NCI-H2081 (cell line): ENCODE measurements at regions not wholly inside any gene's neighbourhood (a gene's known extent, or its start where the extent isn't known, plus 50 kb on each side); places are given as distances from the start of the nearest gene placed in this dataset.
A peak's percentile ranks its signal among the peaks of the same experiment; 100 is the strongest.

Experiments
- DNase-seq, 2 experiments: peaks; one replicate each; lab custom pipeline; 2025; lab: John Stamatoyannopoulos, UW

- no peak for DNase-seq
These were observed 168.8 kb upstream of the FRG1 start for GRCh38 chr4:189771696-189772361.

GRCh38 chr4:189773909-189774308 is 166.8 kb upstream of the FRG1 start:
- DNase-seq: no peak

DNA sequence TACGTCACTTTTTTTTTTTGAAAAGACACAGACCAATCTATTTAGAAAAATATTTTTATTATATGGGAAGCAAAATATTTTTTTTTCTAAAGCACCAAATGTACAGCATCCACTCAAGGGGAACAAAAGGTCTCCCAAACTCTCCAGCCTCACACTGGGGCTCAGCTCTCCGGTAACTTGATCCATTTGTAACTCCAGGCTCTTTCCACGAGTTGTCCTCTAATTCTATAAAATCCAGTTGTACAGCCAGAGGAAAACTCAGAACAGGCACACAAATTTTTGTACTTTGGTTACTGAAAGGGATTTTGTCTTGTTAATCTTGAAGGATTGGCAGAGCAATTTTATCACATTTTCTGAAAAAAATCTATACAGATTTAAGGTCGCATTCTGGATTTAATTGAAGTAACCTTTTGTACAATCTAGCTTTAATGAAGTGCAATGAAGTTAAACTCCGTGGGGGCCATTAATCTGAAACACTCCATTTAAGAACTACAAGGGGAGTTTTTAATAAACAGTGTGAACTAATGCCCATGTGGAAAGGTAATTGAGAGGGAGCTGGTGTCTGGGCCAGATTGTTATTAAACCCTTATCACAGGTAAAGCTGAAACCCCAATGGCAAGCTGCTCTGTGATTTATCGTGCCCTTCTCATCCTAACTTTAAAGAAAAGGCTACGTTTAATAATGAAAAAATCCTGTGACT is 161.2 kb upstream of the FRG1 start:
- no peak for DNase-seq

DNA sequence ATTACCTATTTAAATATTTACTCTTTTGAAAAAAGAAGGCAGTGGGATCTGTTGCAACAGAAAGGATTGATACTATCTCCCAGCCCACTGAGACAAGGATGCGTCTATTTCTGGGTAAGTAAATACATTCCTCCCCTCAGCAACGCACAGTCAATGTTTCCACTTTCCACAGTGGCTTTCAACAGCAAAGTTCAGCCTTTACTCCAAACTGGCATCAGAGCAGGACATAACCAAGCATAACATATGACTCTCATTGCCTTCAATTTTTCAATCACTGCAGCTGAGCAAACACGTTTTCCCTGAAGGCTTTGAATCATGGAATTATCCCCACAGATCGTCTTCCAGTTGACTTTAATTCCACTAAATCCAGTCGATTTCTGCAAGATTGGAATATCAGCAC is 160.3 kb upstream of the FRG1 start:
- DNase-seq: peak in 1 of 2 experiments; percentile 62

GRCh38 chr4:189784651-189785050 is 156.0 kb upstream of the FRG1 start:
- DNase-seq: no peak

- no peak for DNase-seq
These were observed 155.4 kb upstream of the FRG1 start for GRCh38 chr4:189785257-189785656.

DNA sequence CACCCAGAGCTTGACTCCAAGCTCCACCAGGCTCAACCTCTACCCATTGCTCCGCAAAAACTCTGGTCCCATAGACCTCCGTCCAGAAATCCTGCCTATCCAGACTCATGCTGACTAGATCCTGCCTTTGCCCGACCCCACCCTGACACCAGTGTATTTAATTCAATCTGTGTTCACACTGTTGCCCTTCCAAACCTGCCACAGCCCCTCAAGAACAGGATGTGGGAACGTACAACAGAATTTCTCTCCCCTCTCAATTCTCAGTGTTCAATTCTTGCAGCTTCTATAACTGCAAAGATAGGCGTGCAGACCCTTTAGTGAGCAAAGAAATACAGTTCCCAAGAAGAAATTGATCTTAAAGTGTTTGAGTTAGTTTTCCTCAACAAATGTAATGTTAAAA is 154.2 kb upstream of the FRG1 start:
- DNase-seq: no peak

GRCh38 chr4:189787216-189788031 is 153.2 kb upstream of the FRG1 start:
- no peak for DNase-seq

- DNase-seq: peak; percentile 68 to 78
These were observed 147.6 kb upstream of the FRG1 start for GRCh38 chr4:189792924-189793618.

GRCh38 chr4:189800545-189801088 is 140.1 kb upstream of the FRG1 start:
- no peak for DNase-seq

GRCh38 chr4:189802884-189803283 is 137.8 kb upstream of the FRG1 start:
- DNase-seq: no peak

GRCh38 chr4:189804894-189805293 is 135.8 kb upstream of the FRG1 start:
- DNase-seq: no peak

DNA sequence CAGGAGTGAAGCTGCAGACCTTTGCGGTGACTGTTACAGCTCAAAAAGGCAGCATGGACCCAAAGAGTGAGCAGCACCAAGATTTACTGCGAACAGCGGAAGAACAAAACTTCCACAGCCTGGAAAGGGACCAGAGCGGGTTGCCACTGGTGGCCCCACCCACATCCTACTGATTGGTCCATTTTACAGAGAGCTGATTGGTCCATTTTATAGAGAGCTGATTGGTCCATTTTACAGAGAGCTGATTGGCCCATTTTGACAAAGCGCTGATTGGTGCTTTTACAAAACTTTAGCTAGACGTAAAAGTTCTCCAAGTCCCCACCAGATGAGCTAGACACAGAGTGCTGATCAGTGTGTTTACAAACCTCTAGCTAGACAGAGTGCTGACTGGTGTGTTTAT is 134.2 kb upstream of the FRG1 start:
- DNase-seq: no peak

DNA sequence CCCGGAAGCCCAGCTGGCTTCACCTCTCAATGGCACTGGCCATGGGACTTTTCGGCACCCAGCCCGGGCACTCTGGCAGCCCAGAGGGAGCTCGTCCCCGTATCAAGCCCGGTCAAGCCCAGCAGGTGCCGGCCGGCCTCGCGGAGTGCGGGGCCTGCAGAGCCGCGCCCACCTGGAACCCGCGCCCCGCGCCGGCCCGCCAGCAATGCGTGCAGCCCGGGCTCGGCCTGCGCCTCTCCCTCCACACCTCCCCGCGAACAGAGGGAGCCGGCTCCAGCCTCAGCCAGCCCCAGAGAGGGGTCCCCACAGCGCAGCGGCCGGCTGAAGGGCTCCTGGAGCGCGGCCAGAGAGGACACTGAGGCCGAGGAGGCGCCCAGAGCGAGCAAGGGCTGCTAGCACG is 133.6 kb upstream of the FRG1 start:
- DNase-seq: no peak

DNA sequence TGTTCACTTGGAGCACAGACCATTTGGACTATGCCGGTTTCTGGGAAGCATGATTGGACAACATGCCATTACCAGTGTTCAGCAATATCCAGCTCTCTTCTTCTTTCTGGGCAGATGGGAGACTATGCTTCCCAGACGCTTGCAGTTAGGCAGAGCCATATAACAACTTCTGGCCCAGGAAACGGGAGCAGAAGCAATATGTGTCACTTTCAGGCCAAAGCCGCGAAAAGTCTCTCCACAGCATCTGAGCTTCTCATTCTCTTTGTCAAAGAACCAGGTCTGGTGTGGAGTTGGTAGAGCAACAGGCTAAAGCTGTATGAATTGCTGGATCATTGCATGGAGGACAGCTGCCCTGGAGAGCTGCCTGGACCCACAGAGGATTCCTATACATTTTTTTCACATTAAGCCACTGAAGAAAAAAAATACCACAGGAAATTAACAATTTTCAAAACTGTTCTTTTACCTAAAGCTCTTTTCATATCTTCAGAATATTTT is 131.4 kb upstream of the FRG1 start:
- no peak for DNase-seq

DNA sequence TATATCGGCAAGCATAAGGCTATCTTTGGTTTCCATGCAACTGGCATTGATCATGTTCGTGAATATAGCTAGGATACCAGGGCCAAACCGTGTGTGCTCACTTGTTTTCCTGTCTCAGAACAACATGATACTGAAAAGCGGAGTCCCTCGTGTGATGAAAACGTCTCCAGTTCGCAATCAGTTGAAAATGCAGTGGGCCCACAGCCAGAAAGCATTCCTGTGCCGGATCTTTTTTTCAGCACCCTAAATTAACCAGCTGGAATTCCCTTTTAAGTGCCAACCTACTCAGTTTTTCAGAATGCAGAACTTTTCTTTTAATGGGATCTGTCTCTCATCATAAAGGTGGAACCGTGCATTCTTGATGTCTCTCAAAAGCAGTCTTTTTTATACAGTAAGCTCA is 130.8 kb upstream of the FRG1 start:
- no peak for DNase-seq

DNA sequence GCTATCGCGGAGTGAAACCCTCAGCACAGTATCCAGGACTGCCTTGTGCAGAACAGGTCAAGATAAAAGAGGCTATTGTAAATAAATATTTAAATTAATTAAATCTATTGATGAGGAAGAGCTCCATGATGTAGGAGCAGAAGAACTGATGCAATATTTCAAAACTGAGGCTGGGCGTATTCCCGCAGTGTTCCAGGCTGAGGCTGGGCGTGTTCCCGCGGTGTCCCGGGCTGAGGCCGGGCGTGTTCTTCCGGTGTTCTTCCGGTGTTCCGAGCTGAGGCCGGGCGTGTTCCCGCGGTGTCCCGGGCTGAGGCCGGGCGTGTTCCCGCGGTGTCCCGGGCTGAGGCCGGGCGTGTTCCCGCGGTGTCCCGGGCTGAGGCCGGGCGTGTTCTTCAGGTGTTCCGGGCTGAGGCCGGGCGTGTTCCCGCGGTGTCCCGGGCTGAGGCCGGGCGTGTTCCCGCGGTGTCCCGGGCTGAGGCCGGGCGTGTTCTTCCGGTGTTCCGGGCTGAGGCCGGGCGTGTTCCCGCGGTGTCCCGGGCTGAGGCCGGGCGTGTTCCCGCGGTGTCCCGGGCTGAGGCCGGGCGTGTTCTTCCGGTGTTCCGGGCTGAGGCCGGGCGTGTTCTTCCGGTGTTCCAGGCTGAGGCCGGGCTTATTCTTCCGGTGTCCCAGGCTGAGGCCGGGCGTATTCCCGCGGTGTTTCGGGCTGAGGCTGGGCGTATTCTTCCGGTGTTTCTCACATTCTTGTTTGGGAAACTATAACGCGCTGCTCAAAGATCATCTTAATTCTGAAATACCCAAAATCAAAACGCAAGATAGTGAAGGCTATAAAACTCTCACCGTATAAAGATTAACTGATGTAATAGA is 130.1 kb upstream of the FRG1 start:
- peak in 1 of 2 experiments; percentile 9 for DNase-seq

DNA sequence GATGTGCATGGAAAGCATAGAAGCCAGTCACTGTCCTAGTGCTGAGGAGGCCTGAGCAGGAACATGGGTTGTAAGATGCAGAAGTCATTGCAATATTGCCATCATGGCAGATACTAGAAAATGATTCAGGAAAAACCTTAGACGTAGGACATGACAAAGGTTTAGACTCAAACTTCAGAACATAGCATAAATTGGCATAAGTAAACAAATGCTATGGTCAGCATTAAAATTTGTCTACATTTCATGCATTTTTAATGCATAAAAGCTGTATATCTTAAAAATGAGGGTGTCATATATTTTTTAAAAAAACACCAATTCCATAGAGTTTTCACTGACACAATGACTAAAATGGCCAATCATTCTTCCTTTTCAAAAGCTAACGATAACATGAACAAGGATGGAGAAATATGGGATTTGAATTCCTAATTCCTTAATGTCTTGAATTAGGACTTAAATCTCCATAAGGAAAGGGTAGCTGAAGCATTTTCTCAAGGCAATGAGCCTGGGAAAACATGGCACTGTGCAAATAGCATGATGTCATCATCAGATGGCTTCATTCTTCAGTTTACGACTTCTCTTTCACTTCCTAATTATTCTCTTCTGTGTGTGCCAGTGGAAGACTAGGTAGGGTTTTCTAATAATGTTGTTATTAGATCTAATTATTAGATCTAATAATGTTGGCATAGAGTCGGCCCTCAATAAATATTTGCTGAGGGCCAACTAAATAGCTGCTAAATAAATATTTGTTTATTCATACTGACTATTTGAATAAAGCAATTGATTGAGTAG is 125.1 kb upstream of the FRG1 start:
- no peak for DNase-seq

DNA sequence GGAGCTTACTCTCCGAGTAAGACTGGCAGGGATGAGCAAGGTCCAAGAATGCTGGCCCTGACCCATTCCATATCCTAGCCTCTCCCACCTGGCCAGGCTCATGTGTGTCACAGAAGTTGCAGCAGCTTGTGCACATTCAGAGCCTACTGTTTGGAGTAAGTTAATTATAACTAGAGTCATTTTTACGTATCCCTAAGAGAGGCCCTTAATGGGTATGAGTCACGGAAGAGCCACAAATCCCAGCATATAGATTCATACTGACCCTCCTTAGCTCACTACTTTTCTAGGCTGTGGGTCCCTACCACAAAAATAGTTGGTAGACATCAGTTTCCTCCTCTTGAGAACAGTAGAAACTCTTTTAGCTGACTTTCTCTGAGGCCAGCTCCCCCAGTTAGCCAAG is 118.3 kb upstream of the FRG1 start:
- no peak for DNase-seq

- no peak for DNase-seq
These were observed 117.1 kb upstream of the FRG1 start for GRCh38 chr4:189823591-189823990.
